Thyroid gland (tissue), 4 donors: ENCODE measurements at regions not wholly inside any gene's neighbourhood (a gene's known extent, or its start where the extent isn't known, plus 50 kb on each side); places are given as distances from the start of the nearest gene placed in this dataset.
"Not testable (repeated sequence)": the region's sequence is repeated elsewhere in the genome, so short reads cannot be mapped to it uniquely, and the experiment has no call there.

ENCODE experiments used
- DNase-seq, 2 donors: peaks; one replicate each; pipeline ENCODE4 v3.0.0-alpha.2; 2019
- H3K27ac ChIP-seq, 3 donors: fragments of 200-600 bp; sonication (generic); 1 replicate in 2 of 3; 2 replicates in 1 of 3; pipeline ENCODE4 v1.5.1; 2016 to 2019; ENCODE audit warnings: mild to moderate bottlenecking in 1 of 3, moderate library complexity in 1 of 3
- H3K27me3 ChIP-seq: fragments of 200-600 bp; sonication (generic); one replicate; pipeline ENCODE4 v1.5.1; 2019
- H3K36me3 ChIP-seq, 2 donors: fragments of 200-600 bp; sonication (generic); one replicate each; pipeline ENCODE4 v1.5.1; 2016 to 2019
- H3K4me1 ChIP-seq, 2 donors: fragments of 200-600 bp; sonication (generic); one replicate each; pipeline ENCODE4 v1.5.1; 2017 to 2019
- H3K4me3 ChIP-seq, 3 donors: fragments of 200-600 bp; sonication (generic); replicated peaks in 1 of 3; 1 replicate in 2 of 3; 2 replicates in 1 of 3; pipeline ENCODE4 v1.5.1; 2016; ENCODE audit warnings: mild to moderate bottlenecking in 1 of 3
- H3K9me3 ChIP-seq: fragments of 200-600 bp; sonication (generic); one replicate; pipeline ENCODE4 v1.5.1; 2017
- CTCF ChIP-seq, 6 experiments: fragments of 200-600 bp in 3 of 6; fragments of 450-650 bp in 3 of 6; sonication (generic) in 3 of 6; IDR thresholded peaks; one replicate each; pipeline ENCODE4 v1.5.1; 2016 to 2019; ENCODE audit warnings: antibody characterized with exemption in 6 of 6, mild to moderate bottlenecking in 2 of 6, inconsistent platforms in 1 of 6, moderate library complexity in 1 of 6
- POLR2A ChIP-seq, 2 donors: fragments of 450-650 bp; IDR thresholded peaks; one replicate each; pipeline ENCODE4 v1.6.1; 2017; ENCODE audit warnings: antibody characterized with exemption in 2 of 2, mild to moderate bottlenecking in 2 of 2, moderate library complexity in 1 of 2
- WGBS, 2 donors: methylation state at CpG; one replicate each; pipeline ENCODE4 v1.1.5; 2017; 5-methylcytosine and 5-hydroxymethylcytosine counted together
- intact Hi-C: fragments of 100-400 bp; cut with DNase I; formaldehyde crosslinking; loops from one replicate; pipeline ENCODE4 v1.15.1; 2023

- 64 to 72% methylated on average over 6 of the region's 6 CpGs for WGBS, 2 donors
- Histone ChIP-seq H3K9me3 (no peaks in the 10 kb centered on the region), H3K27ac (no peak overlapping the region), H3K36me3 (no peaks in the 10 kb centered on the region), H3K4me1 (no peaks in the 10 kb centered on the region), H3K27me3 (no peaks in the 10 kb centered on the region), H3K4me3 (no peak overlapping the region)
- intact Hi-C loops: no loop called here
- TF ChIP-seq POLR2A (IDR thresholded peaks at IDR 0.05): no peak
- TF ChIP-seq CTCF (IDR thresholded peaks at IDR 0.05): no peak
- DNase-seq: no peak
Observed at GRCh38 chr13:47892374-47892773, 108.7 kb downstream of the SUCLA2 start.

DNA sequence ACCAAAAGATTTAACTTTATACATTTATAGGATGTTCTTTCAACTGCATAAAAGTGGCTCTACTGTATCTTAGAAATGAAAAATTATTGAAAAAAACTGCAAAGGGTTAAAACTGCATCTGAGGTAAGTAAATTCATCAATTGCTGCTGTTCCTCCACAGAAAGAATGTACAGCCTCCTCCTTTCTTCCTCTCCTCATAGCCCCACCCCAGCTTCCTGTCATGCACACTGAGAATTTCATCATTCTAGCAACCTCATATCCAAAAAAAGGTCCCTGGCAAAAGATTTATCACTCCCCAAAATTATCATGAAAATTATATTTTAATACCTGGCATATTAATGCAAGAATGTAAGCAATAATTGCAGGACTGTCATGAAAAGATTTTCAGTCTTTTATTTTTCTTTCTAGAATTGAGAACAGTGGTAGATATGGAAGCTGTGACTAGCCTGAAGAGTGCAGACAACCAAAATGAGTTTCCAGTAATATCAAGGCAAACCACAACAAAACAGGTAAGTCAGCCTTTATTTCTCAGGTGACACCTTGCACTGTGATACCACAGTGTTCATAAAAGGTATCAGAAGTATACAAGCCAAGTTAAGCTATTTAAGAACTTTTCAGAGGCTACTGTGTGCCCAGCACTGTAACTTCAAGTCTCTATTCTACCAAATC is 110.8 kb downstream of the SUCLA2 start:
- Histone ChIP-seq H3K4me3 (no peak overlapping the region), H3K9me3 (no peaks in the 10 kb centered on the region), H3K27ac (no peak overlapping the region), H3K4me1 (no peaks in the 10 kb centered on the region), H3K27me3 (no peaks in the 10 kb centered on the region), H3K36me3 (no peaks in the 10 kb centered on the region)
- TF ChIP-seq POLR2A (IDR thresholded peaks at IDR 0.05) (no peak), CTCF (IDR thresholded peaks at IDR 0.05) (no peak)
- intact Hi-C loops: no loop called here
- DNase-seq: no peak

GRCh38 chr13:47886314-47886713 is 114.8 kb downstream of the SUCLA2 start:
- Histone ChIP-seq H3K36me3 (no peaks in the 10 kb centered on the region), H3K27ac (no peak overlapping the region), H3K4me1 (no peaks in the 10 kb centered on the region), H3K4me3 (no peak overlapping the region), H3K9me3 (no peaks in the 10 kb centered on the region), H3K27me3 (no peaks in the 10 kb centered on the region)
- intact Hi-C loops: no loop called here
- 81 to 88% methylated on average over 4 of the region's 4 CpGs for WGBS, 2 donors
- no peak for DNase-seq
- TF ChIP-seq CTCF (IDR thresholded peaks at IDR 0.05) (no peak), POLR2A (IDR thresholded peaks at IDR 0.05) (no peak)

- H3K36me3 ChIP-seq: no peaks in the 10 kb centered on the region
- intact Hi-C loops: no loop called here
- H3K4me3 ChIP-seq: no peak overlapping the region
- no peak overlapping the region for H3K27ac ChIP-seq
- no peaks in the 10 kb centered on the region for H3K9me3 ChIP-seq
- DNase-seq: no peak
- H3K27me3 ChIP-seq: no peaks in the 10 kb centered on the region
- no peaks in the 10 kb centered on the region for H3K4me1 ChIP-seq
- no peak for TF ChIP-seq CTCF (IDR thresholded peaks at IDR 0.05)
- no peak for TF ChIP-seq POLR2A (IDR thresholded peaks at IDR 0.05)
- WGBS, 2 donors: 89 to 93% methylated on average over 1 of the region's 1 CpG
Observed at GRCh38 chr13:47875201-47875600, 125.9 kb downstream of the SUCLA2 start.

GRCh38 chr13:47873987-47874386 is 127.1 kb downstream of the SUCLA2 start:
- intact Hi-C loops, H3K27me3 ChIP-seq, H3K27ac ChIP-seq, DNase-seq, H3K9me3 ChIP-seq, H3K4me1 ChIP-seq, H3K36me3 ChIP-seq, H3K4me3 ChIP-seq: not testable (repeated sequence)

DNA sequence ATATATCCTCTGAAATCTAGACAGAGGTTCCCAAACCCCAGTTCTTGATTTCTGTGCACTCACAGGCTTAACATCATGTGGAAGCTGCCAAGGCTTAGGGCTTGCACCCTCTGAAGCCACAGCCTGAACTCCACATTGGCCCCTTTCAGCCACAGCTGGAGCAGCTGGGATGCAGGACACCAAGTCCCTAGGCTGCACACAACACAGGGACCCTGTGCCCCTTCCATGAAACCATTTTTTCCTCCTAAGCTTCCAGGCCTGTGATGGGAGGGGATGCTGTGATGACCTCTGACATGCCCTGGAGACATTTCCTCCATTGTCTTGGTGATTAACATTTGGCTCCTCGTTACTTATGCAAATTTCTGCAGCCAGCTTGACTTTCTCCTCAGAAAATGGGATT is 127.8 kb downstream of the SUCLA2 start:
- H3K4me1 ChIP-seq, H3K27me3 ChIP-seq, H3K27ac ChIP-seq, H3K36me3 ChIP-seq, intact Hi-C loops, H3K4me3 ChIP-seq, DNase-seq, H3K9me3 ChIP-seq: not testable (repeated sequence)
- 62 to 65% methylated on average over 1 of the region's 1 CpG for WGBS, 2 donors
